RWPE2 (cell line): ENCODE measurements at regions not wholly inside any gene's neighbourhood (a gene's known extent, or its start where the extent isn't known, plus 50 kb on each side); places are given as distances from the start of the nearest gene placed in this dataset.

Source experiments
- ATAC-seq: fragments of 200-7000 bp; cut with Tn5 transposase; 3 replicates; pipeline ENCODE4 v1.9.1; 2021; ENCODE audit warnings: low read depth
- DNase-seq: peaks from one replicate; pipeline ENCODE4 v3.0.0-alpha.2; 2020; ENCODE audit warnings: low spot score
- H3K27ac ChIP-seq: fragments of 450-650 bp; 2 replicates; pipeline ENCODE4 v1.5.1; 2017; ENCODE audit warnings: mild to moderate bottlenecking; ENCODE audit not compliant: poor library complexity, severe bottlenecking
- H3K27me3 ChIP-seq: fragments of 250-450 bp; sonication (Bioruptor Pico); 2 replicates; pipeline ENCODE4 v1.5.1; 2021; ENCODE audit warnings: mild to moderate bottlenecking, moderate library complexity; ENCODE audit not compliant: insufficient read depth, poor library complexity, severe bottlenecking
- H3K36me3 ChIP-seq: fragments of 250-450 bp; sonication (Bioruptor Pico); 2 replicates; pipeline ENCODE4 v1.5.1; 2020; ENCODE audit warnings: low read depth, mild to moderate bottlenecking, moderate library complexity
- H3K4me1 ChIP-seq: fragments of 250-450 bp; sonication (Bioruptor Pico); 2 replicates; pipeline ENCODE4 v1.5.1; 2021; ENCODE audit warnings: mild to moderate bottlenecking, moderate library complexity; ENCODE audit not compliant: insufficient read depth, poor library complexity, severe bottlenecking
- H3K4me3 ChIP-seq: fragments of 250-450 bp; sonication (Bioruptor Pico); 2 replicates; pipeline ENCODE4 v1.5.1; 2021; ENCODE audit warnings: mild to moderate bottlenecking, moderate library complexity; ENCODE audit not compliant: severe bottlenecking
- H3K9me3 ChIP-seq: fragments of 250-450 bp; sonication (Bioruptor Pico); 2 replicates; pipeline ENCODE4 v1.5.1; 2021; ENCODE audit warnings: mild to moderate bottlenecking, moderate library complexity; ENCODE audit not compliant: severe bottlenecking
- TF ChIP-seq, protein P1 (sequence below): fragments of 450-650 bp; IDR thresholded peaks from one replicate; pipeline ENCODE4 v1.5.1; 2017; ENCODE audit warnings: mild to moderate bottlenecking, moderate library complexity; ENCODE audit not compliant: poor library complexity, severe bottlenecking

DNA sequence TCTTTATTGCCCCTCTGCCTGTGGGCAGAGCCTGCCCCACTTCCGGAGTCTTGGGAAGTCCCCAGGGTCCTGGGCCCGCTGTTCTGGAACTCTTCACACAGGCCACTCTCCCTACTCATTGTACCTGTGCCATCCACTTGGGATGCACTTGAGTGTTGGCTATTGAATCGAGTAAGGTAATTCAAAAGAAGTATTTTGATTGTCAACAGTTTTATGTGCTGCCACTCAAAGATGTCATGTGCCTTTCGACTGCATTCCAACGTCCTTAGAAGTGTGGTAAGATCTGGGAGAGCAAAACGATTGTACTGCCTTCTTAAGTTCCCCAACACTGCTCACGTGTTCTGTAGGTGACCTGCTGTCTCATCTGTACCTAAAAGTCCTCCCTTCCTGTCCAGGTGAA lies 77.0 kb upstream of the SMIM21 start:
- Histone ChIP-seq H3K27me3 (no peaks in the 10 kb centered on the region), H3K9me3 (no peaks in the 10 kb centered on the region), H3K27ac (no peak overlapping the region), H3K36me3 (no peaks in the 10 kb centered on the region), H3K4me1 (peaks cover 4% of the 10 kb centered on the region), H3K4me3 (no peak overlapping the region)
- no peak for ATAC-seq
- no peak for DNase-seq
- TF ChIP-seq, protein P1, sequence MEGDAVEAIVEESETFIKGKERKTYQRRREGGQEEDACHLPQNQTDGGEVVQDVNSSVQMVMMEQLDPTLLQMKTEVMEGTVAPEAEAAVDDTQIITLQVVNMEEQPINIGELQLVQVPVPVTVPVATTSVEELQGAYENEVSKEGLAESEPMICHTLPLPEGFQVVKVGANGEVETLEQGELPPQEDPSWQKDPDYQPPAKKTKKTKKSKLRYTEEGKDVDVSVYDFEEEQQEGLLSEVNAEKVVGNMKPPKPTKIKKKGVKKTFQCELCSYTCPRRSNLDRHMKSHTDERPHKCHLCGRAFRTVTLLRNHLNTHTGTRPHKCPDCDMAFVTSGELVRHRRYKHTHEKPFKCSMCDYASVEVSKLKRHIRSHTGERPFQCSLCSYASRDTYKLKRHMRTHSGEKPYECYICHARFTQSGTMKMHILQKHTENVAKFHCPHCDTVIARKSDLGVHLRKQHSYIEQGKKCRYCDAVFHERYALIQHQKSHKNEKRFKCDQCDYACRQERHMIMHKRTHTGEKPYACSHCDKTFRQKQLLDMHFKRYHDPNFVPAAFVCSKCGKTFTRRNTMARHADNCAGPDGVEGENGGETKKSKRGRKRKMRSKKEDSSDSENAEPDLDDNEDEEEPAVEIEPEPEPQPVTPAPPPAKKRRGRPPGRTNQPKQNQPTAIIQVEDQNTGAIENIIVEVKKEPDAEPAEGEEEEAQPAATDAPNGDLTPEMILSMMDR, result no peak

DNA sequence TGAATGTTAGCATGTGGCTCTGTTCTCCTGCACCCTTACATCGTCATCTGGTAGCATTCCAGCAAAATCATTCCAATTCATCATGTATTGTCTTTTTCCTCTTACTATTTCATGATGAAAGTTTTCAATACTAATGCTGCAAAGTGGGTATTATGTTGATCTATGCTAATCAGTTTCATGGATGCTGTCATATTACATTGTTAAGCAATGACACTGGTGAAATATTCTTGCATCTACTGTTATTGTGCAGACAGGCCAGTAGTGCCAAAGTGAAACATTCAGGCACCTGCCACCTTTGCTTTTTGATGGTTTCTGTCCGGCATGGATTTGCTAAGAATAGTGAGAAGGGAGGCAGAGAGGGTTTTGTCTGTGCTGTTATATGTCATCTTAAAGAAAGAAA lies 76.1 kb upstream of the SMIM21 start:
- Histone ChIP-seq H3K36me3 (no peaks in the 10 kb centered on the region), H3K27me3 (no peaks in the 10 kb centered on the region), H3K4me1 (peaks cover 4% of the 10 kb centered on the region), H3K9me3 (no peaks in the 10 kb centered on the region), H3K27ac (no peak overlapping the region), H3K4me3 (no peak overlapping the region)
- TF ChIP-seq, protein P1, result no peak
- ATAC-seq (no peak), DNase-seq (no peak)

DNA sequence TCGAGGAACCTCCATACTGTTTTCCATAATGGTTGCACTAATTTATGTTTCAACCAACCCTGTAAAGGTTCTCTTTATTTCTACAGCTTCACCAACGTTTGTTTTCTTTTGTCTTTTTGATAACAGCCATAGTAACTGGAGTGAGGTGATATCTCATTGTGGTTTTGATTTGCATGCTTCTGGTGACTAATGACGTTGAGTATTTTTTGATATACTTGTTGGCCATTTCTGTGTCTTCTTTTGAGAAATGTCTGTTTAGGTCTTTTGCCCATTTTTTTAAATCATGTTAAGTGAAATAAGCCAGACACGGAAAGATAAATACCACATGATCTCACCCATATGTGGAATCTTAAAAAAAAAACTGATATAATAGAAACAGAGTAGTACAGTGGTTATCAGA lies 74.8 kb upstream of the SMIM21 start:
- no peak for DNase-seq
- Histone ChIP-seq H3K27ac (no peak overlapping the region), H3K27me3 (no peaks in the 10 kb centered on the region), H3K9me3 (no peaks in the 10 kb centered on the region), H3K4me3 (no peak overlapping the region), H3K4me1 (no peaks in the 10 kb centered on the region), H3K36me3 (no peaks in the 10 kb centered on the region)
- ATAC-seq, result no peak
- TF ChIP-seq, protein P1, result no peak

DNA sequence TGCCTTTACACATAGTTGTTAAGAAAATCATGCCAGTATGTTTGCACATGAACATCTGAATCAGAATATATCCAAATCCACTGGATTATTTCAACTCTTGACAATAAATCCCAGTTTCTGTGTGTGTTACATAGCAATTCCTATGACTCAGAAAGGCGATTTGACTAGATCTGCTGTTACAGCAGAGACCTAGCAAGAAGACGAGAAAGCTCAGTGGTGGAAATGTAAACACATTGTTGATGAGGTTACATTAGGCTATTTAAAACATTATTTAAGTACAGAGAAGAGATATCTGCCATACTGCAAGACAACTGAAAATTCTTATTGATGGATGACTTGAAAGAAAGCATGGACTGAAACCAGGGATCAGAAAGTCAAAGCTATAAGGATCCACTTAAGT lies 73.0 kb upstream of the SMIM21 start:
- no peak for ATAC-seq
- no peaks in the 10 kb centered on the region for H3K36me3 ChIP-seq
- no peak overlapping the region for H3K4me3 ChIP-seq
- TF ChIP-seq, protein P1, result no peak
- no peak for DNase-seq
- H3K4me1 ChIP-seq, result no peaks in the 10 kb centered on the region
- no peaks in the 10 kb centered on the region for H3K9me3 ChIP-seq
- H3K27ac ChIP-seq, result no peak overlapping the region
- H3K27me3 ChIP-seq, result no peaks in the 10 kb centered on the region

GRCh38 chr18:75497576-75498235 lies 70.2 kb upstream of the SMIM21 start:
- TF ChIP-seq, protein P1, result no peak
- no peak for ATAC-seq
- Histone ChIP-seq H3K4me1 (no peaks in the 10 kb centered on the region), H3K36me3 (no peaks in the 10 kb centered on the region), H3K27ac (no peak overlapping the region), H3K9me3 (no peaks in the 10 kb centered on the region), H3K27me3 (no peaks in the 10 kb centered on the region), H3K4me3 (no peak overlapping the region)
- no peak for DNase-seq
